KOPT-K1 (cell line): ENCODE measurements at regions not wholly inside any gene's neighbourhood (a gene's known extent, or its start where the extent isn't known, plus 50 kb on each side); places are given as distances from the start of the nearest gene placed in this dataset.

Experiments
- H3K27ac ChIP-seq: fragments of 200-600 bp; sonication (generic); 2 replicates; pipeline ENCODE4 v1.5.1; 2016; ENCODE audit warnings: antibody characterized with exemption, mild to moderate bottlenecking, low read depth, low read length; ENCODE audit not compliant: poor library complexity, severe bottlenecking
- H3K36me3 ChIP-seq: fragments of 200-600 bp; sonication (generic); 2 replicates; pipeline ENCODE4 v1.5.1; 2017; ENCODE audit warnings: antibody characterized with exemption, mild to moderate bottlenecking, low read length, moderate library complexity; ENCODE audit not compliant: insufficient read depth
- H3K9me3 ChIP-seq: fragments of 200-600 bp; sonication (generic); 2 replicates; pipeline ENCODE4 v1.5.1; 2017; ENCODE audit warnings: antibody characterized with exemption, low read length, mild to moderate bottlenecking; ENCODE audit not compliant: insufficient read depth, poor library complexity, severe bottlenecking

GRCh38 chr7:67753891-67754290 is 757.3 kb downstream of the TYW1 start:
- no peak overlapping the region for H3K27ac ChIP-seq
- peaks cover 16% of the 10 kb centered on the region for H3K9me3 ChIP-seq
- H3K36me3 ChIP-seq: no peaks in the 10 kb centered on the region

- Histone ChIP-seq H3K27ac (no peak overlapping the region), H3K36me3 (no peaks in the 10 kb centered on the region), H3K9me3 (peaks cover 8% of the 10 kb centered on the region)
Observed at GRCh38 chr7:67754651-67755050, 758.0 kb downstream of the TYW1 start.

GRCh38 chr7:67758551-67758950 is 761.9 kb downstream of the TYW1 start:
- Histone ChIP-seq H3K9me3 (no peaks in the 10 kb centered on the region), H3K27ac (no peak overlapping the region), H3K36me3 (no peaks in the 10 kb centered on the region)

- Histone ChIP-seq H3K36me3 (no peaks in the 10 kb centered on the region), H3K9me3 (no peaks in the 10 kb centered on the region), H3K27ac (no peak overlapping the region)
Observed at GRCh38 chr7:67760971-67761370, 764.3 kb downstream of the TYW1 start.

- Histone ChIP-seq H3K9me3 (no peaks in the 10 kb centered on the region), H3K36me3 (no peaks in the 10 kb centered on the region), H3K27ac (no peak overlapping the region)
Observed at GRCh38 chr7:67762516-67762915, 765.9 kb downstream of the TYW1 start.

- no peaks in the 10 kb centered on the region for H3K9me3 ChIP-seq
- H3K36me3 ChIP-seq: no peaks in the 10 kb centered on the region
- H3K27ac ChIP-seq: no peak overlapping the region
Observed at GRCh38 chr7:67764289-67764688, 767.7 kb downstream of the TYW1 start.

GRCh38 chr7:67765481-67766175 is 769.0 kb downstream of the TYW1 start:
- Histone ChIP-seq H3K9me3 (no peaks in the 10 kb centered on the region), H3K36me3 (no peaks in the 10 kb centered on the region), H3K27ac (no peak overlapping the region)

GRCh38 chr7:67766906-67767410 is 770.3 kb downstream of the TYW1 start:
- no peaks in the 10 kb centered on the region for H3K9me3 ChIP-seq
- H3K36me3 ChIP-seq: no peaks in the 10 kb centered on the region

GRCh38 chr7:67771846-67772605 is 775.4 kb downstream of the TYW1 start:
- Histone ChIP-seq H3K27ac (no peak overlapping the region), H3K36me3 (no peaks in the 10 kb centered on the region), H3K9me3 (no peaks in the 10 kb centered on the region)

More at GRCh38 chr7:67766906-67767410, 770.3 kb downstream of the TYW1 start:
- H3K27ac ChIP-seq: no peak overlapping the region

GRCh38 chr7:67773081-67773480 is 776.4 kb downstream of the TYW1 start:
- H3K36me3 ChIP-seq: no peaks in the 10 kb centered on the region
- no peak overlapping the region for H3K27ac ChIP-seq
- no peaks in the 10 kb centered on the region for H3K9me3 ChIP-seq

- H3K36me3 ChIP-seq: no peaks in the 10 kb centered on the region
- H3K9me3 ChIP-seq: no peaks in the 10 kb centered on the region
- no peak overlapping the region for H3K27ac ChIP-seq
Observed at GRCh38 chr7:67777119-67777518, 780.5 kb downstream of the TYW1 start.

GRCh38 chr7:67781841-67782240 is 785.2 kb downstream of the TYW1 start:
- H3K36me3 ChIP-seq: no peaks in the 10 kb centered on the region
- no peak overlapping the region for H3K27ac ChIP-seq
- H3K9me3 ChIP-seq: no peaks in the 10 kb centered on the region

- Histone ChIP-seq H3K36me3 (no peaks in the 10 kb centered on the region), H3K27ac (no peak overlapping the region), H3K9me3 (peaks cover 13% of the 10 kb centered on the region)
Observed at GRCh38 chr7:67786021-67786420, 789.4 kb downstream of the TYW1 start.

GRCh38 chr7:67788669-67789068 is 792.0 kb downstream of the TYW1 start:
- Histone ChIP-seq H3K27ac (no peak overlapping the region), H3K9me3 (peaks cover 13% of the 10 kb centered on the region), H3K36me3 (no peaks in the 10 kb centered on the region)

GRCh38 chr7:67791918-67792317 is 795.3 kb downstream of the TYW1 start:
- H3K36me3 ChIP-seq: no peaks in the 10 kb centered on the region
- peaks cover 13% of the 10 kb centered on the region for H3K9me3 ChIP-seq
- H3K27ac ChIP-seq: no peak overlapping the region

GRCh38 chr7:67794544-67794943 is 797.9 kb downstream of the TYW1 start:
- Histone ChIP-seq H3K9me3 (no peaks in the 10 kb centered on the region), H3K36me3 (no peaks in the 10 kb centered on the region), H3K27ac (no peak overlapping the region)
